WTC11 (cell line): ENCODE measurements at regions not wholly inside any gene's neighbourhood (a gene's known extent, or its start where the extent isn't known, plus 50 kb on each side); places are given as distances from the start of the nearest gene placed in this dataset.

Experiments
- ATF1 ChIP-seq: sonication (generic); formaldehyde crosslinking; IDR thresholded peaks from 2 replicates; pipeline ENCODE4 v1.8.1; 2023; ENCODE audit warnings: mild to moderate bottlenecking, moderate library complexity, missing genetic modification reagents
- CREB1 ChIP-seq: sonication (generic); formaldehyde crosslinking; IDR thresholded peaks from 2 replicates; pipeline ENCODE4 v1.8.0; 2023; ENCODE audit warnings: mild to moderate bottlenecking, missing genetic modification reagents
- CREM ChIP-seq: sonication (generic); formaldehyde crosslinking; IDR thresholded peaks from 2 replicates; pipeline ENCODE4 v1.8.1; 2022; ENCODE audit warnings: mild to moderate bottlenecking, missing genetic modification reagents, moderate library complexity
- ZBTB21 ChIP-seq: sonication (generic); formaldehyde crosslinking; IDR thresholded peaks from 2 replicates; pipeline ENCODE4 v1.8.1; 2023; ENCODE audit warnings: mild to moderate bottlenecking, missing genetic modification reagents, borderline replicate concordance
- ZNF423 ChIP-seq: fragments of 250-450 bp; sonication (Bioruptor Pico); IDR thresholded peaks from 2 replicates; pipeline ENCODE4 v2.1.2; 2022; ENCODE audit warnings: mild to moderate bottlenecking, moderate library complexity
- TF ChIP-seq, protein P1 (sequence below): sonication (generic); formaldehyde crosslinking; IDR thresholded peaks from 2 replicates; pipeline ENCODE4 v1.8.1; 2023; ENCODE audit warnings: mild to moderate bottlenecking, missing genetic modification reagents, moderate library complexity
- TF ChIP-seq, protein P2 (sequence below): fragments of 200-600 bp; IDR thresholded peaks from 2 replicates; pipeline ENCODE4 v1.8.0; 2022; ENCODE audit warnings: antibody characterized with exemption

DNA sequence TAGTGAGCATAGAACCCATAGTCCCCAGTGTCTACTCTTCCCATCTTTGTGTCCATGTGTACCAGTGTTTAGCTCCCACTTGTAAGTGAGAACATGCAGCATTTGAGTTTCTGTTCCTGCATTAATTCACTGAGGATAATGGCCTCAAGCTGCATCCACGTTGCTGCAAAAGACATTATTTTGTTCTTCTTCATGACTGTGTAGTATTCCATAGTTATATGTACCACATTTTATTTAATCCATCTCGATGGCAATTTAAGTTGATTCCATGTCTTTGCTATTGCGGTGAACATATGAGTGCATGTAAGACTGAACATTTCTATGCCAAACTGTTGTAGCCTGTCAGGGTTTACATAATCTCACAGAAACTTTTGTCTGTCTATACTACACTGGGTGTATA lies 237.2 kb downstream of the IPO8 start:
- TF ChIP-seq CREB1 (no peak), ZNF423 (CRISPR knock-in tag) (no peak), ZBTB21 (no peak), CREM (no peak), ATF1 (CRISPR knock-in tag) (no peak)
- TF ChIP-seq, protein P1, sequence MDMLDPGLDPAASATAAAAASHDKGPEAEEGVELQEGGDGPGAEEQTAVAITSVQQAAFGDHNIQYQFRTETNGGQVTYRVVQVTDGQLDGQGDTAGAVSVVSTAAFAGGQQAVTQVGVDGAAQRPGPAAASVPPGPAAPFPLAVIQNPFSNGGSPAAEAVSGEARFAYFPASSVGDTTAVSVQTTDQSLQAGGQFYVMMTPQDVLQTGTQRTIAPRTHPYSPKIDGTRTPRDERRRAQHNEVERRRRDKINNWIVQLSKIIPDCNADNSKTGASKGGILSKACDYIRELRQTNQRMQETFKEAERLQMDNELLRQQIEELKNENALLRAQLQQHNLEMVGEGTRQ = no peak
- TF ChIP-seq, protein P2, sequence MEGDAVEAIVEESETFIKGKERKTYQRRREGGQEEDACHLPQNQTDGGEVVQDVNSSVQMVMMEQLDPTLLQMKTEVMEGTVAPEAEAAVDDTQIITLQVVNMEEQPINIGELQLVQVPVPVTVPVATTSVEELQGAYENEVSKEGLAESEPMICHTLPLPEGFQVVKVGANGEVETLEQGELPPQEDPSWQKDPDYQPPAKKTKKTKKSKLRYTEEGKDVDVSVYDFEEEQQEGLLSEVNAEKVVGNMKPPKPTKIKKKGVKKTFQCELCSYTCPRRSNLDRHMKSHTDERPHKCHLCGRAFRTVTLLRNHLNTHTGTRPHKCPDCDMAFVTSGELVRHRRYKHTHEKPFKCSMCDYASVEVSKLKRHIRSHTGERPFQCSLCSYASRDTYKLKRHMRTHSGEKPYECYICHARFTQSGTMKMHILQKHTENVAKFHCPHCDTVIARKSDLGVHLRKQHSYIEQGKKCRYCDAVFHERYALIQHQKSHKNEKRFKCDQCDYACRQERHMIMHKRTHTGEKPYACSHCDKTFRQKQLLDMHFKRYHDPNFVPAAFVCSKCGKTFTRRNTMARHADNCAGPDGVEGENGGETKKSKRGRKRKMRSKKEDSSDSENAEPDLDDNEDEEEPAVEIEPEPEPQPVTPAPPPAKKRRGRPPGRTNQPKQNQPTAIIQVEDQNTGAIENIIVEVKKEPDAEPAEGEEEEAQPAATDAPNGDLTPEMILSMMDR = no peak
